Adrenal gland (tissue), 5 donors: ENCODE measurements at regions not wholly inside any gene's neighbourhood (a gene's known extent, or its start where the extent isn't known, plus 50 kb on each side); places are given as distances from the start of the nearest gene placed in this dataset.

Experiments
- CTCF ChIP-seq, 6 experiments: fragments of 450-650 bp in 4 of 6; fragments of 200-600 bp in 2 of 6; sonication (generic) in 1 of 6; IDR thresholded peaks; 1 replicate in 5 of 6; 2 replicates in 1 of 6; pipeline versions ENCODE4 v1.5.1 to v1.8.0; 2016 to 2021; ENCODE audit warnings: antibody characterized with exemption in 6 of 6, mild to moderate bottlenecking in 2 of 6, moderate library complexity in 1 of 6
- POLR2A ChIP-seq, 2 donors: fragments of 450-650 bp; IDR thresholded peaks; one replicate each; pipeline ENCODE4 v1.6.1; 2017; ENCODE audit warnings: antibody characterized with exemption in 2 of 2, mild to moderate bottlenecking in 2 of 2, moderate library complexity in 1 of 2
- donor health status: DM: no; HTN: no; CAD: no.

- TF ChIP-seq POLR2A (IDR thresholded peaks at IDR 0.05) (no peak), CTCF (IDR thresholded peaks at IDR 0.05) (no peak)
These were observed 1173.4 kb upstream of the ACO1 start for GRCh38 chr9:31210978-31211570.
